ENCODE measurements at regions not wholly inside any gene's neighbourhood (a gene's known extent, or its start where the extent isn't known, plus 50 kb on each side); places are given as distances from the start of the nearest gene placed in this dataset.

- Mint-ChIP-seq H3K27me3 (no peaks in the 10 kb centered on the region), H3K36me3 (ENCODE audit: low read depth) (no peaks in the 10 kb centered on the region), H3K4me1 (no peaks in the 10 kb centered on the region), H3K4me3 (no peak overlapping the region), H3K27ac (no peak overlapping the region)
- no peaks in the 10 kb centered on the region for H3K9me3 ChIP-seq (ENCODE audit: control insufficient read depth, low read length, poor library complexity, severe bottlenecking)
- no peak for DNase-seq
- ATAC-seq, result no peak
These were observed 1618.8 kb upstream of the ACVR2A start for GRCh38 chr2:146226077-146226476.

- Mint-ChIP-seq H3K4me1 (no peaks in the 10 kb centered on the region), H3K27ac (no peak overlapping the region), H3K27me3 (no peaks in the 10 kb centered on the region), H3K36me3 (ENCODE audit: low read depth) (no peaks in the 10 kb centered on the region), H3K4me3 (no peak overlapping the region)
- DNase-seq, result no peak
- H3K9me3 ChIP-seq (ENCODE audit: control insufficient read depth, low read length, poor library complexity, severe bottlenecking), result no peaks in the 10 kb centered on the region
- no peak for ATAC-seq
These were observed 1623.0 kb upstream of the ACVR2A start for GRCh38 chr2:146221826-146222225.

- H3K27me3 Mint-ChIP-seq, result no peaks in the 10 kb centered on the region
These were observed 1623.9 kb upstream of the ACVR2A start for GRCh38 chr2:146220957-146221356.

GRCh38 chr2:146214394-146214929 lies 1630.4 kb upstream of the ACVR2A start:
- Mint-ChIP-seq H3K4me3 (no peak overlapping the region), H3K36me3 (ENCODE audit: low read depth) (no peaks in the 10 kb centered on the region), H3K27me3 (no peaks in the 10 kb centered on the region), H3K4me1 (no peaks in the 10 kb centered on the region), H3K27ac (no peak overlapping the region)
- no peaks in the 10 kb centered on the region for H3K9me3 ChIP-seq (ENCODE audit: control insufficient read depth, low read length, poor library complexity, severe bottlenecking)
- ATAC-seq, result no peak
- DNase-seq, result no peak

More at GRCh38 chr2:146220957-146221356, 1623.9 kb upstream of the ACVR2A start:
- ATAC-seq, result no peak
- Mint-ChIP-seq H3K36me3 (ENCODE audit: low read depth) (no peaks in the 10 kb centered on the region), H3K4me3 (no peak overlapping the region), H3K27ac (no peak overlapping the region), H3K4me1 (no peaks in the 10 kb centered on the region)
- H3K9me3 ChIP-seq (ENCODE audit: control insufficient read depth, low read length, poor library complexity, severe bottlenecking), result no peaks in the 10 kb centered on the region
- no peak for DNase-seq

- DNase-seq (no peak), ATAC-seq (no peak)
- H3K36me3 Mint-ChIP-seq (ENCODE audit: low read depth), result no peaks in the 10 kb centered on the region
- H3K4me3 Mint-ChIP-seq, result no peak overlapping the region
- no peaks in the 10 kb centered on the region for H3K4me1 Mint-ChIP-seq
- no peaks in the 10 kb centered on the region for H3K9me3 ChIP-seq (ENCODE audit: control insufficient read depth, low read length, poor library complexity, severe bottlenecking)
- H3K27ac Mint-ChIP-seq, result no peak overlapping the region
- no peaks in the 10 kb centered on the region for H3K27me3 Mint-ChIP-seq
These were observed 1631.2 kb upstream of the ACVR2A start for GRCh38 chr2:146213674-146214073.

- DNase-seq (no peak), ATAC-seq (no peak)
- Mint-ChIP-seq H3K4me1 (no peaks in the 10 kb centered on the region), H3K27ac (no peak overlapping the region), H3K4me3 (no peak overlapping the region), H3K27me3 (no peaks in the 10 kb centered on the region), H3K36me3 (ENCODE audit: low read depth) (no peaks in the 10 kb centered on the region)
- H3K9me3 ChIP-seq (ENCODE audit: control insufficient read depth, low read length, poor library complexity, severe bottlenecking), result no peaks in the 10 kb centered on the region
These were observed 1632.2 kb upstream of the ACVR2A start for GRCh38 chr2:146212602-146213001.

- Mint-ChIP-seq H3K4me1 (no peaks in the 10 kb centered on the region), H3K4me3 (no peak overlapping the region), H3K27ac (no peak overlapping the region), H3K27me3 (no peaks in the 10 kb centered on the region), H3K36me3 (ENCODE audit: low read depth) (no peaks in the 10 kb centered on the region)
- DNase-seq, result no peak
- no peaks in the 10 kb centered on the region for H3K9me3 ChIP-seq (ENCODE audit: control insufficient read depth, low read length, poor library complexity, severe bottlenecking)
- ATAC-seq, result no peak
These were observed 1635.0 kb upstream of the ACVR2A start for GRCh38 chr2:146209842-146210275.

GRCh38 chr2:146207901-146208300 lies 1636.9 kb upstream of the ACVR2A start:
- DNase-seq (no peak), ATAC-seq (no peak)
- no peaks in the 10 kb centered on the region for H3K36me3 Mint-ChIP-seq (ENCODE audit: low read depth)
- H3K4me3 Mint-ChIP-seq, result no peak overlapping the region
- H3K27me3 Mint-ChIP-seq, result no peaks in the 10 kb centered on the region
- no peaks in the 10 kb centered on the region for H3K4me1 Mint-ChIP-seq
- H3K27ac Mint-ChIP-seq, result no peak overlapping the region
- H3K9me3 ChIP-seq (ENCODE audit: control insufficient read depth, low read length, poor library complexity, severe bottlenecking), result no peaks in the 10 kb centered on the region

GRCh38 chr2:146207417-146207816 lies 1637.4 kb upstream of the ACVR2A start:
- no peak overlapping the region for H3K27ac Mint-ChIP-seq
- no peaks in the 10 kb centered on the region for H3K27me3 Mint-ChIP-seq
- no peaks in the 10 kb centered on the region for H3K9me3 ChIP-seq (ENCODE audit: control insufficient read depth, low read length, poor library complexity, severe bottlenecking)
- no peak for ATAC-seq
- no peak overlapping the region for H3K4me3 Mint-ChIP-seq
- DNase-seq, result no peak
- H3K4me1 Mint-ChIP-seq, result no peaks in the 10 kb centered on the region
- H3K36me3 Mint-ChIP-seq (ENCODE audit: low read depth), result no peaks in the 10 kb centered on the region

GRCh38 chr2:146203064-146203624 lies 1641.7 kb upstream of the ACVR2A start:
- no peaks in the 10 kb centered on the region for H3K4me1 Mint-ChIP-seq
- no peak for DNase-seq
- no peak for ATAC-seq
- H3K4me3 Mint-ChIP-seq, result no peak overlapping the region
- no peak overlapping the region for H3K27ac Mint-ChIP-seq
- H3K27me3 Mint-ChIP-seq, result no peaks in the 10 kb centered on the region
- no peaks in the 10 kb centered on the region for H3K9me3 ChIP-seq (ENCODE audit: control insufficient read depth, low read length, poor library complexity, severe bottlenecking)
- H3K36me3 Mint-ChIP-seq (ENCODE audit: low read depth), result no peaks in the 10 kb centered on the region

GRCh38 chr2:146193619-146194018 lies 1651.2 kb upstream of the ACVR2A start:
- Mint-ChIP-seq H3K27ac (no peak overlapping the region), H3K27me3 (no peaks in the 10 kb centered on the region), H3K4me1 (no peaks in the 10 kb centered on the region), H3K36me3 (ENCODE audit: low read depth) (no peaks in the 10 kb centered on the region), H3K4me3 (no peak overlapping the region)
- ATAC-seq, result no peak
- DNase-seq, result no peak
- no peaks in the 10 kb centered on the region for H3K9me3 ChIP-seq (ENCODE audit: control insufficient read depth, low read length, poor library complexity, severe bottlenecking)

GRCh38 chr2:146189541-146189940 lies 1655.3 kb upstream of the ACVR2A start:
- DNase-seq (no peak), ATAC-seq (no peak)
- no peaks in the 10 kb centered on the region for H3K27me3 Mint-ChIP-seq
- H3K4me1 Mint-ChIP-seq, result no peaks in the 10 kb centered on the region
- H3K27ac Mint-ChIP-seq, result no peak overlapping the region
- no peaks in the 10 kb centered on the region for H3K36me3 Mint-ChIP-seq (ENCODE audit: low read depth)
- H3K4me3 Mint-ChIP-seq, result no peak overlapping the region
- no peaks in the 10 kb centered on the region for H3K9me3 ChIP-seq (ENCODE audit: control insufficient read depth, low read length, poor library complexity, severe bottlenecking)

GRCh38 chr2:146173934-146174333 lies 1654.0 kb upstream of the ZEB2 start:
- ATAC-seq, result no peak
- no peaks in the 10 kb centered on the region for H3K9me3 ChIP-seq (ENCODE audit: control insufficient read depth, low read length, poor library complexity, severe bottlenecking)
- no peaks in the 10 kb centered on the region for H3K27me3 Mint-ChIP-seq
- no peaks in the 10 kb centered on the region for H3K36me3 Mint-ChIP-seq (ENCODE audit: low read depth)
- no peak for DNase-seq
- no peaks in the 10 kb centered on the region for H3K4me1 Mint-ChIP-seq
- H3K27ac Mint-ChIP-seq, result no peak overlapping the region
- H3K4me3 Mint-ChIP-seq, result no peak overlapping the region

- H3K4me3 Mint-ChIP-seq, result no peak overlapping the region
- H3K36me3 Mint-ChIP-seq (ENCODE audit: low read depth), result no peaks in the 10 kb centered on the region
- DNase-seq (no peak), ATAC-seq (no peak)
- H3K27ac Mint-ChIP-seq, result no peak overlapping the region
- H3K9me3 ChIP-seq (ENCODE audit: control insufficient read depth, low read length, poor library complexity, severe bottlenecking), result no peaks in the 10 kb centered on the region
- H3K27me3 Mint-ChIP-seq, result no peaks in the 10 kb centered on the region
- no peaks in the 10 kb centered on the region for H3K4me1 Mint-ChIP-seq
These were observed 1641.5 kb upstream of the ZEB2 start for GRCh38 chr2:146161256-146161882.
